GM21515 (cell line): ENCODE measurements at regions not wholly inside any gene's neighbourhood (a gene's known extent, or its start where the extent isn't known, plus 50 kb on each side); places are given as distances from the start of the nearest gene placed in this dataset.

Experiments used
- ATAC-seq: cut with Tn5 transposase; IDR thresholded peaks from one replicate; pipeline ENCODE4 v1.9.1; 2021; ENCODE audit not compliant: unreplicated experiment

DNA sequence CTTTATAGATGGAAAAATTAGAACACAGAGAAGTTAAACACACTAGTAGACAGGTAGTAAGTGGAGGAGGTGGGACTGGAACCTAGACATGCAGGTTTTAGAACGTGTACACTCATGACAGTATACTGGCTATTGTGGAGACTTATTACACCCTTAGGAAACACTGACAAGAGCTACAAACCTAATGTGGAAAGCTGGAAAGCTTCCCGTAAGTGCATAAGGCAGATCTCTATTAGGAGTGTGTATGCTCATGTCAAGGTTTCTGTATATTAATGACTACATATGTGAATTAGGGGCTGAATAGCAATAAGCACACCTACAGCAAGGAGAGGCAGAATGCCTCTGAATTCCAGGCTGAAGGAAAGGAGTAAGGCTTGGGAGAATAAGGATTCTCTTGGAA, 82.6 kb upstream of the SLC24A5 start:
- ATAC-seq: no peak

DNA sequence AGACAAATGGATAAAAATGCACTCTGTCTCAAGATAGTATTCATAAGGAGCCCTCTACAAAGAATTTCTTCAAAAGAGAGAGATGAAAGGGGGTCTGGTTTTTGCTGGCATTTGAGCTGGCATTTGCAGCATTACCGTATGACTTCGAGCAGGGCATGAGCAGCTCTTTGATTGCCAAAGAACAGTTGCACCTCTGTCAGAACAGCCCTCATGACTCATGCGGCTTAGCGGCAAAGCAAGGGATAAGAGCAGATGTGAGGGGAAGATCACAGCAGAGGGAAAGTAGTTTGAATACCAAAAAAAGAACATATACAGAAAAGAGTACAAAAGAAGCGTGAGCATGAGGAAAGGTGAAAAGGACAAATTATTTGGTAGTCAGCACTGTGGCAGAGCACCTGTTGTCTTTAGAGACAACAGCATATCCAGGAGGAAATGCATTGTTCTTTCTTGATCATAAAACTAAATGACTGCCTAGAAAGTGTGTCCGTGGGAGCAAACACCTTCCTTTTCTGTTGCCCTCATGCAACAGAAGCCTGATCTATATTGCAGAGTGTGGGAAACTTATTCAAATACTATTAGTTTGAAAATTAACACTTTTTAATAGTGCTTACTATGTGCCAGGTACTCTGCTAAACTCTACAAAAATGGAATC, 80.5 kb upstream of the SLC24A5 start:
- no peak for ATAC-seq

DNA sequence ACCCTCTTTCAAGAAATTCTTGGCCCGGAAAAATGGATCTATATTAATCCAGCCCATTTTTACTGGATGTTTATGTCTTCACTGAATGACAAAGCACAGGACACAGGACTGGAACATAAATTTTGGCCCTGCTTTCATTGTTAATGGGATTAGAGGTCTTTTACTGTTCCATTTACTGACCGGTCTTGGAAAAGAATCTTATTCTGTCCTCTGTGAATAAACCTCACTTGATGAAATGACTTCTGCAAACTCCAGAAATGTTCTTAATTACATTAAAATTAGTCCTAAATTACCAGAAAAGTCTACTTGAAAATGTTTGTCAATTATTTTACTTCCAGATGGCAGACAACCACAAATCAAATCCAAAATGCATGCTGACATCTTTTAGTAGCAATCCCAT, 79.3 kb upstream of the SLC24A5 start:
- no peak for ATAC-seq

DNA sequence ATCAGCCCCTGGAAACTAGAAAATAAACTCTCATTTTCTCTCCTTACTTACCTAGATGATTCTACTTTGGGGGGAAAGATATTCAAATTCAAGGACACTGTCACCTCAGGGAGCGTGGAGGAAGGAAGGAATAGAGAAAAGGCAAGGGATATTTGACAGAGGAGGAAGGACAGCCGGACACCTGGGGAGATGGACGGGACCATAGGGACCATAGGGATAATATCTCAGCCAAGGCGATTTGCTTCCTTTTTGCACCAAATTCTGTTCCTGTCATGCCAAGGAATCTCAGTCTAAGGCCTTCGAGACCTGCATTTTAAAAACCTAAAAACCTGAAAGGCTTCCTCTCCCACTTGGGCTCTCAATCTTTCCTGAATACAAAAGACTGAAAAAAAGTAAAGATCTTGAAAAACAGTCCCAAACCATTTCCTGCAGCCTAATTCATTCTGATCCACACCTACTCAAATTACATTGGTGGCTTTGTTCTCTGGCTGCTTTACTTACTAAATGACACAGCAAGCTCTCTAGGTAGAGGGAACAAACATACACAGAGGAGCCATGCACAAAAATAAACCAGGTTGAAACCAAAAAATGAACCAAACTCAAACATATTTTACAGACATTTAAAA, 73.9 kb upstream of the SLC24A5 start:
- ATAC-seq: no peak

DNA sequence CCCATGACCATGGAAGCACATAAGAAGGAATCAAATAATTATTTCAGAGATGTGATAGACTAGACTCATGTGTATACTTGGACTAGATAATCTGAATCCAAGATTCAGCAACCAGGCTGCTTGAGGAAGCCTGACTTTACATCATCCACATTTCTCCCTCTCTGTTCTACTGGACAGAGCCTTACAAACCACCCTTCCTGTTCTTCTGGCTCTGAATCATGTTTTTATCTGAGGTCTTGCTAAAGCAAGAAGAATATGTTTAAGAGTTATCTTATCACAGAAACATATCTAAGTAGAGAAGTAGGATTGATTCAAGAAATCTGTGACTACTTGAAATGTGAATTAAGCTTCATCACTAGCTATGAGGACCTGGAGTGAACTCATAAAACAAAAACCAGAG, 71.1 kb upstream of the SLC24A5 start:
- no peak for ATAC-seq

DNA sequence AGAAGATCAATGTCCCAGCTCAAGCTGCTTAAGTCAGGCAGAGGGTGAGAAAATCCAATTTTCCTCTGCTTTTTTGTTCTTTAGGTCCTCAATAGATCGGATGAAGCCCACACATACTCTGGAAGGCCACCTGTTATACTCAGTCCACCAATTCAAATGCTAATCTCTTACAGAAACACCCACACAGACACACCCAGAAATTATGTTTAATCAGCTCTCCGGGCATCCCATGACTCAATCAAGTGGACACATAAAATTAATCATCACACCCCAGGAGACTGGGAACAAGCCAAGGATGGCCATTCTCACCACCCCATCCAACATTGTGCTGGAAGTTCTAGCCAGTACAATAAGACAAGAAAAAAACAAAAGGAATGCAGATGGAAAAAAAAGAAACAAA, 67.8 kb upstream of the SLC24A5 start:
- ATAC-seq: no peak

DNA sequence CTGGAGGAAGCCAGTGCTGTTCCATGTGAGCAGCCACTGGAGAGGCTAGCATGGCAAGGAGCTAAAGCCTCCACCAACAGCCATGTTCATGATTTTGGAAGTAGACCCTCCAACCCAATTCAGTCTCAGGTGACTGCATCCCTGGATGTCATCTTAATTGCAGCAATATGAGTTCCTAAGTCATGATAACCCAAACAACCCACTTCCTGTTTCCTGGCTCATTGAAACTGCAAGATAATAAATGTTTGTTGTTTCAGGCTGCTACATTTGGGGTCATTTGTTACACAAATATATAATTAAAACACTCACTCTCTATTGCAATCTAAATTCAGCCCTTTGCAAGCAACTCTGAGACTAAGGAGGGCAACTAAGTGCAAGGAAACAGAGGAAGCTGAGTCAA, 62.4 kb upstream of the SLC24A5 start:
- ATAC-seq: no peak

DNA sequence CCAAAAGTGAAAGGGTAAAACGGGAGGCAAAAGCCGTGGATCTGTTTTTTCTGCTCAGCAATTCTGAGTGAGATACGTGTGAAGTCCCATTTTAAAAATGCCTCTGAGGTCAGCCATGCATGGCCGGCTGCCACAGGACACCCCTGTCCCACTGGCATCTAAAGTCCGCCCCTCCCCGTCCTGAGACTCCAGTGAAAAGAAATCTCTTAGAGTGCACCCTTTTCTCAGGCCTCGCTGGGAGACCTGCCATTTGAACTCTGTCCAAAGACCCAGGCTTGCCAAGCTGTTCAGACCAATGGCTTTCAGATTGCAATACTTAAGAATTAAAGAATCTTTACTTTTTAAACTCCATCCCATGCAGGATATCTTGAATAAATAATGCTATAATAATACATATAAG, 61.0 kb upstream of the SLC24A5 start:
- ATAC-seq: no peak

DNA sequence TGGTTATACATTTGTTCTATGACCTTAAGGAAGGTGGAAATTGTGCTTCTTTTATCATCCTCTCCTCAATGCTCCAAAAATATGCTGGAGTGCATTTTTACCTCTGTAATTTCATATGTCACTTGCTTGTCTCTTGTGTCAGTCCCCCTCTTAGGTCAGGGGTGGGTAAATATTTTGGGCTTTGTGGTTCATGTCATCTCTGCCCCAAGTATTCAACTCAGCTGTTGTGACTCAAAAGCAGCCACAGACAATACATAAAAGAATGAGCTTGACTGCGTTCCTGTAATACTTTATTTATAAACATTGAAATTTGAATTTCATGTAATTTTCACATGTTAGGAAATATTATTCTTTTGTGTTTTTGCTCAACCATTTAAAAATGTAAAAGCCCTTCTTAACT, 60.4 kb upstream of the SLC24A5 start:
- ATAC-seq: no peak

DNA sequence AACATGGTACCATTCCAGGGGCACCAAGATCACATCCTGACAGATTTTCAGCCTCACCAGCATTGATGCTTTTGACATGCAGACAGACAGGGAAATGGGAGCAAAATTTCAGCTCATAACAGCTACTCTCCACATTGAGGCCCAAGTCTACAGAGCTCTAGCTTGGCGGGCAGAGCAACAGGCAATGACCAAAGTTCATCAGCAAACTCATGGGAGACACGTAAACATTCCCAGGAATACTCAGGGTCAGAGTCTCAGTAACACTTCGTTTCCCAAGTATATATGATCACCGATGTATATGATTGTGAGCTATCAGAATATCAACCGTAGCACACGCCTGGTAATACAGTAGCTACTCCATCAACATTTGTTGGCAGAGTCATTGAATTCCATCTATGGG, 59.2 kb upstream of the SLC24A5 start:
- no peak for ATAC-seq

DNA sequence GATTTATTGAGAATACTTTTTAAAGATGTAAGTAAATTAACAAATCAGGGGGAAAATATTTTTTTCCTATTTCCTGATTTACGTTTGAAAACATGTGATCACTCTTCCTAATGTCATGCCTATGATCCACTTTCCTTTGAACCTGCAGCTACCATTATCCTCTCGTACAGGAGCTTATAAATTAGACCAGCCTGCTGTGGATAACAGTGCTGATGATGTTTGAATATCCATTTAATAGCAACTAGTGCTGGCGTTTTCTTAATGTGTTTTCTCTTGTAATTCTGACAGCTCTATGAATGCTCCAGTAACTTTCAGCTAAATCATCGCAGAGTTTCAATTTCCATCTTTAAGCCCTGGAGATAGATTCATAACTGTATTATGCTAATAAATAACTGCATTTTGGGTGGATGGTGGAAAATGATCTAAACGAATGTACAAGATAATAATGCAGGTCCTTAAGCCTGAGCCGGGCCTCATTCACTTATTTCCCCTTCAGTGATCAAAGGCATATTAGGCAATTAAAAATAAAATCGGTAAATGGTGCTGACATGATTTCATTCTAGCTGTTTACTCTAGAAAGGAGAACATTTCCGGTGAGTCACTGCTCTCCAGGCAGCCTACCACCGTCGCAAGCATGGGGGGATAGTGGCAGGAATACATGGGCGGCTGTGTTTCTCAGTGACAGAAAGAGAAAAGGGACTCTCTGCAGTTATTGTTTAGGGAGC, 58.5 kb upstream of the SLC24A5 start:
- ATAC-seq: no peak

DNA sequence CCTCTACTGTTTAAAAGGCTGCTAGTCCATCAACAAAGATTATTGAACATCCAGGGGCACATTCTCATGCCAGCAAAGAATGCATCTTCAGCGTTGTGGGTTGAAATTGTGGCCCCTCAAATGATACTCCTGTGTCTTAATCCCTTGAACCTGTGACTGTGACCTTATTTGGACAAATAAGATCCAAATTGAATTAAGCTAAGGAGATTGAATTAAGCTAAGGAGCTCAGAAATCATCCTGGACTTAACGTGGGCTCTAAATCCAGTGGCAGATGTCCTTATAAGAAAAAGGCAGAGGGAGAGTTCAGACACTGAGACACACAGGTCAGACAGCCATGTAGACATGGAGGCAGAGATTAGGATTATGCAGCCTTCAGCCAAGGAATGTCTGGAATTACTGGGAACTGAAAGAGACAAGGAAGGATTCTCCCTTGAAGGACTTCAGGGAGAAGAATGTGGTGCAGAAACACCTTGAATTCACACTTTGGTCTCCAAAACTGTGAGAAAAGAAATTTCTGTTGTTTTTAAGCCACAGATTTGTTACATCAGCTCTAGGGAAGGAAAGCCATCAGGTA, 57.3 kb upstream of the SLC24A5 start:
- no peak for ATAC-seq

DNA sequence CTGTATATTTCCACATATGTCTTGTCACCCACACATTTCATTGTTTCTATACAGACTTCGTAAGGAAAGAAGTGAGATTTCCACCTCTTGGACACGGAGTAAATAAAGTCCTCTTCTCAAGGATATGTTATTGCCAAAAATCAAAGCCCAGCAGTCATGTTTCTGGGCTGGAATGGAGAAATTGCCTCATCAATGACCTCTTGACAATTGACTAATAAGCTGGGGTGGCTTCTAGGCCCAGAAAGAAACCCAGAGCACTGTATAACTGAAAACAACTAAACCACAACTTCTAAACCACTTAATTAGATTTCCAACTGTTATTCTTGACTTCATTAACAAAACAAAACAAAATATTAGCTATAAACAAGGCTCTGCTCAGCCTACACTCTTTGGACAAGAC, 56.4 kb upstream of the SLC24A5 start:
- no peak for ATAC-seq

DNA sequence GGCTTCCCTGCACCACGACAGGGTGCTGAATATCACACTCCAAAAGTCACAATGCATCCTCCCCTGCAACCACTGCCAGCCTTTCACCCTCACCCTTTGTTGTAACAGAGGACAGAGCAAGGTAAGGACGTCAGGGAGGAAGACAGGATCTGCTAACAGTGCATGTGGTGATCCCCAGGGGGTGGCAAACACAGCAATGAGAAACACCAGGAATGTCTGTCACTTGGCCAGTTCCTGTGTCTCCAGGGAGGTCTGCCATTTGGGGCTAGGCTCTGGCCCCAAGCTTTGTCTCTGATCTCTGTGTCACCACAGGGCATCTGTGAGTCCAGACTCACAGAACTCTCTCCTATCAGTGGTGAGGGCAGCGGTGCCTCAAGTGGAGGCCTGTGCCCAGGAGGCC, 54.3 kb upstream of the SLC24A5 start:
- ATAC-seq: no peak
